NT2/D1 (cell line): ENCODE measurements at regions not wholly inside any gene's neighbourhood (a gene's known extent, or its start where the extent isn't known, plus 50 kb on each side); places are given as distances from the start of the nearest gene placed in this dataset.

Experiments used
- SUZ12 ChIP-seq: IDR thresholded peaks from 2 replicates; pipeline ENCODE4 v1.6.1; 2011; ENCODE audit not compliant: insufficient read length, insufficient read depth; ENCODE audit errors: extremely low read depth
- YY1 ChIP-seq: IDR thresholded peaks from 2 replicates; pipeline ENCODE4 v1.6.1; 2011; ENCODE audit not compliant: insufficient read length, insufficient read depth
- ZNF274 ChIP-seq: IDR thresholded peaks from 2 replicates; pipeline ENCODE4 v1.6.1; 2011; ENCODE audit warnings: mild to moderate bottlenecking, low read depth, low read length

GRCh38 chr11:95498722-95499425 is 267.9 kb upstream of the SESN3 start:
- TF ChIP-seq SUZ12 (no peak), YY1 (no peak), ZNF274 (no peak)
